Left ventricle myocardium superior (tissue), 1 donor: ENCODE measurements at regions not wholly inside any gene's neighbourhood (a gene's known extent, or its start where the extent isn't known, plus 50 kb on each side); places are given as distances from the start of the nearest gene placed in this dataset.

ENCODE experiments used
- ATAC-seq: fragments of 200-7000 bp; cut with Tn5 transposase; one replicate; pipeline ENCODE4 v1.9.1; 2020; ENCODE audit warnings: mild to moderate bottlenecking, moderate library complexity
- DNase-seq: peaks from one replicate; pipeline ENCODE4 v3.0.0-alpha.2; 2020
- intact Hi-C: fragments of 100-400 bp; cut with micrococcal nuclease; formaldehyde crosslinking; loops from one replicate; pipeline ENCODE4 v1.11.0; 2022
- donor health status: DM: no; HTN: yes; CAD: no; lungs with severe emphysema.

- no peak for DNase-seq
- no peak for ATAC-seq
- intact Hi-C loops: no loop called here
These were observed 622.8 kb upstream of the EPHA7 start for GRCh38 chr6:94041945-94042709.

GRCh38 chr6:94036024-94036423, 616.7 kb upstream of the EPHA7 start:
- DNase-seq (no peak), ATAC-seq (no peak)
- intact Hi-C loops: no loop called here

GRCh38 chr6:94027374-94027773, 608.0 kb upstream of the EPHA7 start:
- ATAC-seq: no peak

DNA sequence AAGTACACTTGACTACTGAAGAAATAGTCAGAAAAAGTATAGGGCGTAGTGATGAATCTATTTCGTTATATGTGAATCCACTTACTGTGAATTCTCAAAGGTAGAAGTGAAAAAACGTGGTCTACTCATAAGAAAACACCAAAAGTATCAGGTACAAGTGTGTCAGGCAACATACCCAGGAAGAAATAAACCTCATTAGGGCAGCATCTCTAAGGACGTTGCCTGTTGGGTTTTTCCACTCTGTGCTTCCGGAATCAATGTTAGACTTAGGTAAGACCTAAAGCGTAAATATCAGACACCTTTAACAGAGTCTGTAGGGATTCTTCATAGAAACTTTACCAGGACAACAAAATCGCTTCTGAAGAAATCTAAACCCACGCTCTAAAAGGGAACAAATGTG, 607.2 kb upstream of the EPHA7 start:
- intact Hi-C loops: no loop called here
- no peak for ATAC-seq

More at GRCh38 chr6:94027374-94027773, 608.0 kb upstream of the EPHA7 start:
- DNase-seq: no peak
- intact Hi-C loops: no loop called here

DNA sequence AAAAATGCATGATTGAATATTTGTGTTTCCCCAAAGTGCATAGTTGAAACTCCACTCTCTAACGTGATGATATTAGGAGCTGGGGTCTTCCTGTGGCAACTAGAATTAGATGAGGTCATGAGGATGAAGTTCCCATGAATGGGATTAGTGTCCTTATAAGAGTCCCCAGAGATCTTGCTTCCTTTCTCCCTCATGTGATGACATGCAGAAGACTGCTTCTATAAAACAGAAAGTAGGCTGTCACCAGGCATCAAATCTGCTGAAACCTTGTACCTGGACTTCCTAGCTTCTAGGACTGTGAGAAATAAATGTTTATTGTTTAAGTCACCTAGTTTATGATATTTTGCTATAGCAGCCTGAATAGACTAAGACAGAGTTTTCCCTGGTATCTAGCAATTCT, 586.5 kb upstream of the EPHA7 start:
- ATAC-seq (no peak), DNase-seq (no peak)
- intact Hi-C loops: no loop called here

More for the DNA sequence above, 607.2 kb upstream of the EPHA7 start:
- no peak for DNase-seq

GRCh38 chr6:93992976-93993375, 573.6 kb upstream of the EPHA7 start:
- ATAC-seq (no peak), DNase-seq (no peak)
- intact Hi-C loops: no loop called here

DNA sequence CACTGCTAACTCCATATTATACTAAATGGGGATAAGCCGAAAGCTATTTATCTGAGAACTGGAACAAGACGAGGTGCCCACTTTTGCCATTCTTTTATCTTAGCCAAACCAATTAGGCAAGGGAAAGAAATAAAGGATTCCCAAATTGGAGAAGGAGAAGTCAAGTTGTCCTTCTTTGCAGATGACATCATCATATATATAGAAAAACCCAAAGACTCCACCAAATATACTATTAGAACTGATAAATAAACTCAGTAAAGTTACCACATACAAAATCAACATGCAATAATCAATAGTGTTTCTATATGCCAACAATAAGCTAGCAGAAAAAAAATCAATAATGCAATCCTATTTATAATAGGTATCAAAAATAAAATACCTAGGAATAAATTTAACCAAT, 570.3 kb upstream of the EPHA7 start:
- DNase-seq: no peak
- no peak for ATAC-seq
- intact Hi-C loops: no loop called here

GRCh38 chr6:93985953-93986352, 566.6 kb upstream of the EPHA7 start:
- intact Hi-C loops: no loop called here
- no peak for DNase-seq
- ATAC-seq: no peak

- ATAC-seq (no peak), DNase-seq (no peak)
- intact Hi-C loops: no loop called here
These were observed 555.8 kb upstream of the EPHA7 start for GRCh38 chr6:93975159-93975558.

GRCh38 chr6:93974332-93974731, 555.0 kb upstream of the EPHA7 start:
- DNase-seq: no peak
- intact Hi-C loops: no loop called here
- no peak for ATAC-seq

GRCh38 chr6:93972791-93973190, 553.4 kb upstream of the EPHA7 start:
- intact Hi-C loops: no loop called here
- DNase-seq: no peak
- no peak for ATAC-seq

- intact Hi-C loops: no loop called here
- ATAC-seq (no peak), DNase-seq (no peak)
These were observed 551.3 kb upstream of the EPHA7 start for GRCh38 chr6:93970684-93971083.

- intact Hi-C loops: no loop called here
- DNase-seq (no peak), ATAC-seq (no peak)
These were observed 548.8 kb upstream of the EPHA7 start for GRCh38 chr6:93968126-93968525.

DNA sequence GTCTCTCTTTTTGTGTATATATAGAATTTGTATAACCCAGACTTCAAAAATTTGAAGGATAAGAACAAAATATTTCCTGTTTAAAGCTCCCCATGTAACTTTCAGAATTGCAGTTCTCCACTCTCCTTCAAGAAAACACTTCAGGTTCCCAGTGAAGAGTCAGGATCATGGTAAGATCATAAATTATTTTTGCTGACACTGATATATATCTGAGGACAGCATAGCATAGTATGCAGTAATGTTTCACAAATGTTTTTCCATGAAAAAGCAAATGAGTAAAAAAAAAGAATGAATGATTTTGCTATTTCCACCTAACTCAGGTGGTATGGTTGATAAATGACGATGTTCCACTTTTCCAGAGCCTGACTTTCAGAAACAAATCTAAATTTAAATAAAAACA, 545.6 kb upstream of the EPHA7 start:
- intact Hi-C loops: no loop called here
- ATAC-seq: no peak

GRCh38 chr6:93964321-93964720, 545.0 kb upstream of the EPHA7 start:
- intact Hi-C loops: no loop called here
- ATAC-seq (no peak), DNase-seq (no peak)

More for the DNA sequence above, 545.6 kb upstream of the EPHA7 start:
- DNase-seq: no peak

- DNase-seq (no peak), ATAC-seq (no peak)
- intact Hi-C loops: no loop called here
These were observed 543.2 kb upstream of the EPHA7 start for GRCh38 chr6:93962566-93962965.

GRCh38 chr6:93954584-93954983, 535.2 kb upstream of the EPHA7 start:
- intact Hi-C loops: no loop called here
- DNase-seq (no peak), ATAC-seq (no peak)

GRCh38 chr6:93943661-93944060, 524.3 kb upstream of the EPHA7 start:
- DNase-seq (no peak), ATAC-seq (no peak)
- intact Hi-C loops: no loop called here

GRCh38 chr6:93940381-93940780, 521.0 kb upstream of the EPHA7 start:
- intact Hi-C loops: no loop called here
- DNase-seq: no peak
- no peak for ATAC-seq

DNA sequence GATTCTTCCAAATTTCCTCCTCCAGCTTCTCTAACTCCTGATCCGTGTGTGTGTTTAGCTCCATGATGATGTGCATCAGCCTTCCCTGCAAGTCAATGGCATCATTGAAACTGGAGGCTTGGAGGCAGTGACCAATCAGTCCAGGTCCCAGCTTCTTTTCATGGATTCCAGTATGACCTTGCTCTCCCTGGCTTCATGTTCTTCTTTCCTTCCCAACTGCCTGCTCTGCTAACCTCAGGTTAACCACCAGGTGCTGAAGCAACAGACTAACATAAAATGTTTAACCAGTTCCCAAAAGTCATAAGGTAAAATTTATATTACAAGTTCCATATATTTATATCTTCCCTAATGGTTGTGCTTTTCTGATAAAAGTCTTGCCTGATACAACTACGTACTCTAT, 512.8 kb upstream of the EPHA7 start:
- ATAC-seq: no peak
- intact Hi-C loops: no loop called here
- no peak for DNase-seq

DNA sequence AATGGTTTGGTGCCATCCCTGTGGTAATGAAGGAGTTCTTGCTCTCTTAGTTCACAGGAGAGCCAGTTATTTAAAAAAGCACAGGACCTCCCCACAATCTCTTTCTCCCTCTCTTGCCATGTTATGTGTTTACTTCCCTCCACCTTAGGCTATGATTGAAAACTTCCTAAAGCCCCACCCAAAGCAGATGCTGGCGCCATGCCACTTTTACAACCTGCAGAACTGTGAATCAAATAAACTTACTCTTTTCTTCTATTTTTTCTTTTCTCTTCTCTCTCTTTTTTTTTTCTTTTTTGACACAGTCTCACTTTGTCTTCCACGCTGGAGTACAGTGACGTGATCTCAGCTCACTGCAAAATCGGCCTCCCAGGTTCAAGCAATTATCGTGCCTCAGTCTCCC, 508.4 kb upstream of the EPHA7 start:
- intact Hi-C loops: no loop called here
- DNase-seq: no peak
- ATAC-seq: no peak

DNA sequence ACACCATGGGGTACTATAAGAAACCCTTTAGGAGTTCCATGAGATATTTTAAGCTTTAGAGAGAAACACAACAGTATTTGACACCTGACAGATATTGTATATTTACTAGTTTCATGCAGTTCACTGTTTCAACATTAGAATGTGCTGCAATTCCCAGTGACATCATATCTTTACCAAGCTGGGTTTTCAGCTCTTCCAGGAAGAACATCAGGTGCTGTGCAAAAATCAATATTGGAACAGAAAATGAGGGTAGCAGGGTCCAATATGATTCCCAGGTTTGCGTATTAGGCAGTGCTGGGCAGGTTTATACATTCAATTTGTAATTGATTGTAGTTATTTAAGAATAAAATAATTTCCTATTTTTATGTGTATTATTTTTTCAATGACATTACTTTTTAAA, 500.0 kb upstream of the EPHA7 start:
- intact Hi-C loops: no loop called here
- ATAC-seq: no peak
- DNase-seq: no peak
